ENCODE measurements at regions not wholly inside any gene's neighbourhood (a gene's known extent, or its start where the extent isn't known, plus 50 kb on each side); places are given as distances from the start of the nearest gene placed in this dataset.

GRCh38 chr15:46644501-46645481 lies 1010.0 kb downstream of the SQOR start:
- TF ChIP-seq CTCF (IDR thresholded peaks at IDR 0.05) (no peak), EZH2 (IDR thresholded peaks at IDR 0.05; ENCODE audit: borderline replicate concordance, insufficient read depth, low read depth, low read length, poor library complexity, severe bottlenecking) (no peak)
- no CpG with 5 or more reads among the region's 4 CpGs for WGBS (ENCODE audit: insufficient coverage)
- no peak overlapping the region for H3K4me2 ChIP-seq (replicated peaks; ENCODE audit: low read depth, low read length, poor library complexity, severe bottlenecking)
- H3K9me3 ChIP-seq (ENCODE audit: control extremely low read depth in 1 of 3, control insufficient read depth in 2 of 3, insufficient read depth in 1 of 3, low read length in 2 of 3): no peaks in the 10 kb centered on the region
- ChIA-PET POLR2A (no interaction called here), CTCF (no interaction called here)
- H3K36me3 ChIP-seq (replicated peaks in 1 of 2; ENCODE audit: control extremely low read depth in 1 of 2, control insufficient read depth in 1 of 2, extremely low read depth in 1 of 2, insufficient read depth in 2 of 2, low read length in 1 of 2): no peaks in the 10 kb centered on the region
- peaks cover 4% of the 10 kb centered on the region for H3K9me3 Mint-ChIP-seq (ENCODE audit: insufficient read depth)
- no peaks in the 10 kb centered on the region for H3K4me1 ChIP-seq (ENCODE audit: control insufficient read depth in 2 of 2, insufficient read depth in 2 of 2, low read length in 2 of 2)
- H3K79me2 ChIP-seq (ENCODE audit: control insufficient read depth, insufficient read depth, low read length): no peaks in the 10 kb centered on the region
- H3K4me3 Mint-ChIP-seq: no peak overlapping the region
- no peaks in the 10 kb centered on the region for H3K27me3 ChIP-seq (replicated peaks in 1 of 4; ENCODE audit: control extremely low read depth in 1 of 4, control insufficient read depth in 3 of 4, insufficient read depth in 4 of 4, low read length in 3 of 4)
- H3K9ac ChIP-seq (ENCODE audit: low read length): no peak overlapping the region
- intact Hi-C loops (cut with micrococcal nuclease): no loop called here
- no peak overlapping the region for H3K27ac ChIP-seq (ENCODE audit: low read length in 2 of 2)
- no peaks in the 10 kb centered on the region for H3K4me1 Mint-ChIP-seq
- ATAC-seq (ENCODE audit: low read depth): no peak
- no peaks in the 10 kb centered on the region for H4K20me1 ChIP-seq (ENCODE audit: control insufficient read depth, insufficient read depth, low read length, poor library complexity, severe bottlenecking)
- no peak overlapping the region for H3K27ac Mint-ChIP-seq
- no peak overlapping the region for H2AFZ ChIP-seq (ENCODE audit: insufficient read depth, low read depth, low read length, poor library complexity, severe bottlenecking)
- no peaks in the 10 kb centered on the region for H3K27me3 Mint-ChIP-seq
- no peak overlapping the region for H3K4me3 ChIP-seq (ENCODE audit: control extremely low read depth in 1 of 5, extremely low read depth in 1 of 5, insufficient read depth in 1 of 5, low read depth in 2 of 5, low read length in 4 of 5)
- no peak for DNase-seq

GRCh38 chr15:46646490-46646889 lies 1011.7 kb downstream of the SQOR start:
- Mint-ChIP-seq H3K4me1 (no peaks in the 10 kb centered on the region), H3K4me3 (no peak overlapping the region), H3K27ac (no peak overlapping the region), H3K9me3 (ENCODE audit: insufficient read depth) (peaks cover 7% of the 10 kb centered on the region), H3K27me3 (no peaks in the 10 kb centered on the region)
- ChIA-PET POLR2A (no interaction called here), CTCF (no interaction called here)
- no peaks in the 10 kb centered on the region for H3K79me2 ChIP-seq (ENCODE audit: control insufficient read depth, insufficient read depth, low read length)
- WGBS (ENCODE audit: insufficient coverage): no CpG with 5 or more reads among the region's 1 CpG
- DNase-seq (no peak), ATAC-seq (ENCODE audit: low read depth) (no peak)
- H3K4me3 ChIP-seq (ENCODE audit: control extremely low read depth in 1 of 5, extremely low read depth in 1 of 5, insufficient read depth in 1 of 5, low read depth in 2 of 5, low read length in 4 of 5): no peak overlapping the region
- no peaks in the 10 kb centered on the region for H4K20me1 ChIP-seq (ENCODE audit: control insufficient read depth, insufficient read depth, low read length, poor library complexity, severe bottlenecking)
- no peaks in the 10 kb centered on the region for H3K4me1 ChIP-seq (ENCODE audit: control insufficient read depth in 2 of 2, insufficient read depth in 2 of 2, low read length in 2 of 2)
- no peak overlapping the region for H3K4me2 ChIP-seq (replicated peaks; ENCODE audit: low read depth, low read length, poor library complexity, severe bottlenecking)
- no peak overlapping the region for H2AFZ ChIP-seq (ENCODE audit: insufficient read depth, low read depth, low read length, poor library complexity, severe bottlenecking)
- H3K27me3 ChIP-seq (replicated peaks in 1 of 4; ENCODE audit: control extremely low read depth in 1 of 4, control insufficient read depth in 3 of 4, insufficient read depth in 4 of 4, low read length in 3 of 4): no peaks in the 10 kb centered on the region
- no peak overlapping the region for H3K27ac ChIP-seq (ENCODE audit: low read length in 2 of 2)
- H3K9ac ChIP-seq (ENCODE audit: low read length): no peak overlapping the region
- H3K36me3 ChIP-seq (replicated peaks in 1 of 2; ENCODE audit: control extremely low read depth in 1 of 2, control insufficient read depth in 1 of 2, extremely low read depth in 1 of 2, insufficient read depth in 2 of 2, low read length in 1 of 2): no peaks in the 10 kb centered on the region
- intact Hi-C loops (cut with micrococcal nuclease): no loop called here
- H3K9me3 ChIP-seq (ENCODE audit: control extremely low read depth in 1 of 3, control insufficient read depth in 2 of 3, insufficient read depth in 1 of 3, low read length in 2 of 3): no peaks in the 10 kb centered on the region
- no peak for TF ChIP-seq EZH2 (IDR thresholded peaks at IDR 0.05; ENCODE audit: borderline replicate concordance, insufficient read depth, low read depth, low read length, poor library complexity, severe bottlenecking)

Measured in B cell (primary cell).